Caco-2 (cell line): ENCODE measurements at regions not wholly inside any gene's neighbourhood (a gene's known extent, or its start where the extent isn't known, plus 50 kb on each side); places are given as distances from the start of the nearest gene placed in this dataset.

Experiments used
- BruUV-seq: library from RNA; stranded (reverse); fragments of 400-500 nt; replicated peaks from 2 replicates; lab custom pipeline; 2021; lab: Mats Ljungman, UMichigan
- CTCF ChIA-PET: fragments of 300-600 bp; sonication (Branson Sonifier 250); formaldehyde crosslinking; loops from one replicate; lab custom pipeline; 2022; ENCODE audit warnings: antibody characterized with exemption; lab: Charles Lee
- POLR2A ChIA-PET: fragments of 300-600 bp; sonication (Branson Sonifier 250); formaldehyde crosslinking; loops from one replicate; lab custom pipeline; 2022; ENCODE audit warnings: antibody characterized with exemption; lab: Charles Lee
- DNase-seq, 2 experiments: peaks; one replicate each; pipeline versions ENCODE4 v3.0.0 to v3.0.0-alpha.2; 2020 to 2022
- H3K27me3 ChIP-seq: replicated peaks from 2 replicates; pipeline ENCODE4 v1.6.0; 2011; ENCODE audit warnings: low read length; ENCODE audit not compliant: control insufficient read depth, insufficient read depth
- H3K36me3 ChIP-seq: 2 replicates; pipeline ENCODE4 v1.5.1; 2011; ENCODE audit warnings: low read length; ENCODE audit not compliant: control insufficient read depth, insufficient read depth
- H3K4me1 ChIP-seq: fragments of 250-450 bp; sonication (Bioruptor Pico); 2 replicates; pipeline ENCODE4 v1.5.1; 2020; ENCODE audit warnings: mild to moderate bottlenecking
- H3K4me3 ChIP-seq: 2 replicates; pipeline ENCODE4 v1.5.1; 2011; ENCODE audit warnings: low read depth, mild to moderate bottlenecking, control low read depth, low read length
- H3K9me3 ChIP-seq: fragments of 250-450 bp; sonication (Bioruptor Pico); 2 replicates; pipeline ENCODE4 v1.5.1; 2020; ENCODE audit warnings: mild to moderate bottlenecking, moderate library complexity
- H3K27ac Mint-ChIP-seq: one replicate; pipeline ENCODE4 v1.8.0; 2022; ENCODE audit warnings: mixed read lengths; ENCODE audit not compliant: unreplicated experiment
- H3K27me3 Mint-ChIP-seq: one replicate; pipeline ENCODE4 v1.8.0; 2022; ENCODE audit warnings: mixed read lengths; ENCODE audit not compliant: insufficient read depth, unreplicated experiment
- H3K36me3 Mint-ChIP-seq: one replicate; pipeline ENCODE4 v1.8.0; 2022; ENCODE audit warnings: mild to moderate bottlenecking, mixed read lengths; ENCODE audit not compliant: insufficient read depth, unreplicated experiment
- H3K4me1 Mint-ChIP-seq: one replicate; pipeline ENCODE4 v1.8.0; 2022; ENCODE audit warnings: low read depth, mixed read lengths; ENCODE audit not compliant: unreplicated experiment
- H3K4me3 Mint-ChIP-seq: one replicate; pipeline ENCODE4 v1.8.0; 2022; ENCODE audit warnings: mild to moderate bottlenecking, moderate library complexity, mixed read lengths; ENCODE audit not compliant: unreplicated experiment
- H3K9me3 Mint-ChIP-seq: one replicate; pipeline ENCODE4 v1.8.0; 2022; ENCODE audit warnings: mixed read lengths; ENCODE audit not compliant: unreplicated experiment
- intact Hi-C: fragments of 100-400 bp; cut with micrococcal nuclease; formaldehyde crosslinking; loops from one replicate; pipeline ENCODE4 v1.10.0; 2022; ENCODE audit not compliant: unreplicated experiment
- TF ChIP-seq, protein P1 (sequence below), 2 experiments: fragments of 200-600 bp in 1 of 2; IDR thresholded peaks; 1 replicate in 1 of 2; 2 replicates in 1 of 2; pipeline versions ENCODE4 v1.5.1 to v1.8.0; 2011 to 2022; ENCODE audit warnings: antibody characterized with exemption in 1 of 2, control low read depth in 1 of 2, inconsistent platforms in 1 of 2, low read depth in 1 of 2, low read length in 1 of 2, mild to moderate bottlenecking in 1 of 2, moderate library complexity in 1 of 2; ENCODE audit not compliant: insufficient read depth in 1 of 2, severe bottlenecking in 1 of 2, unreplicated experiment in 1 of 2

DNA sequence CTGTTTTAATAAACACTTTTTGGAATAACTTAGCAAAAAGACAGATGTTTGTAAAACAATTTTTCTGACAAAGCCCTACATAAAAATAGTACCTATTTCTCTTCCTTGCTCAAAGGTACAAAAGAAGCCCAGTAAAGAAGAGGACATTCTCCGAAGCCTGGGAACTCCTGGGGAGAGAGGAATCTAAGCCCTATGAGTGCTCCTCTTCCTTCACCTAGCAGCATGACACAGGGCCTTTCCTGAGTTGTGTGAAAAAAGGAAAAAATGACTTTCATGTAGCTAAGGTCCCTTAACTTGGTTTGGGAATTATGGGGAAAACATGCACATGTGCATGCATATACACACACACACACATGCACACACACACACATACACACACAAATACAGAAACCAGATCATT is 586.9 kb downstream of the TMA16 start:
- Mint-ChIP-seq H3K4me1 (no peaks in the 10 kb centered on the region), H3K4me3 (no peak overlapping the region), H3K27ac (no peak overlapping the region), H3K27me3 (no peaks in the 10 kb centered on the region), H3K9me3 (no peaks in the 10 kb centered on the region), H3K36me3 (no peaks in the 10 kb centered on the region)
- Histone ChIP-seq H3K36me3 (no peaks in the 10 kb centered on the region), H3K9me3 (no peaks in the 10 kb centered on the region), H3K4me3 (no peak overlapping the region), H3K27me3 (no peaks in the 10 kb centered on the region), H3K4me1 (no peaks in the 10 kb centered on the region)
- no TSS peak for BruUV-seq
- ChIA-PET CTCF (no interaction called here), POLR2A (no interaction called here)
- DNase-seq, result no peak
- TF ChIP-seq, protein P1, sequence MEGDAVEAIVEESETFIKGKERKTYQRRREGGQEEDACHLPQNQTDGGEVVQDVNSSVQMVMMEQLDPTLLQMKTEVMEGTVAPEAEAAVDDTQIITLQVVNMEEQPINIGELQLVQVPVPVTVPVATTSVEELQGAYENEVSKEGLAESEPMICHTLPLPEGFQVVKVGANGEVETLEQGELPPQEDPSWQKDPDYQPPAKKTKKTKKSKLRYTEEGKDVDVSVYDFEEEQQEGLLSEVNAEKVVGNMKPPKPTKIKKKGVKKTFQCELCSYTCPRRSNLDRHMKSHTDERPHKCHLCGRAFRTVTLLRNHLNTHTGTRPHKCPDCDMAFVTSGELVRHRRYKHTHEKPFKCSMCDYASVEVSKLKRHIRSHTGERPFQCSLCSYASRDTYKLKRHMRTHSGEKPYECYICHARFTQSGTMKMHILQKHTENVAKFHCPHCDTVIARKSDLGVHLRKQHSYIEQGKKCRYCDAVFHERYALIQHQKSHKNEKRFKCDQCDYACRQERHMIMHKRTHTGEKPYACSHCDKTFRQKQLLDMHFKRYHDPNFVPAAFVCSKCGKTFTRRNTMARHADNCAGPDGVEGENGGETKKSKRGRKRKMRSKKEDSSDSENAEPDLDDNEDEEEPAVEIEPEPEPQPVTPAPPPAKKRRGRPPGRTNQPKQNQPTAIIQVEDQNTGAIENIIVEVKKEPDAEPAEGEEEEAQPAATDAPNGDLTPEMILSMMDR (IDR thresholded peaks at IDR 0.05; ENCODE audit: insufficient read depth in 1 of 2, low read depth in 1 of 2, low read length in 1 of 2, severe bottlenecking in 1 of 2, unreplicated experiment in 1 of 2), result no peak
- intact Hi-C loops, result no loop called here

DNA sequence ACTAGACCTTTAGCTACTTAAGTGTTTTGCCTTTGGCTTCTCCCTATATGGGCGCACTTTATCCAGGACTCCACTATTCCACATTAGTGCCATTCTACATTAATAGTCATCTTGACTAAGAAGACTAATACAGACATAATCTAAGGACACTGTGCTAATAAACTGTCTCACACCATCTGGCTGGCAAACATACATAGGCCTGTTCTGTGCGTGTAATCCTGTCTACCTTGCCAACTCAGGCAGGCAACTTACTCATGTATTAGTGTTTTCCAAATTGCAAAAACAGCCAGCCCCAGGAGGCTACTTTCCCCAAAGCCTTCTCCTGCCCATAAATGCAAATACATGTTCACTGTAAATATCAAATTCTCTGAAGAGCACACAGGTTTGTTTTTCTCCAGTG is 587.3 kb downstream of the TMA16 start:
- H3K36me3 ChIP-seq, result no peaks in the 10 kb centered on the region
- POLR2A ChIA-PET, result no interaction called here
- Mint-ChIP-seq H3K27me3 (no peaks in the 10 kb centered on the region), H3K4me3 (no peak overlapping the region), H3K36me3 (no peaks in the 10 kb centered on the region), H3K9me3 (no peaks in the 10 kb centered on the region), H3K27ac (no peak overlapping the region), H3K4me1 (no peaks in the 10 kb centered on the region)
- no peak overlapping the region for H3K4me3 ChIP-seq
- TF ChIP-seq, protein P1 (IDR thresholded peaks at IDR 0.05; ENCODE audit: insufficient read depth in 1 of 2, low read depth in 1 of 2, low read length in 1 of 2, severe bottlenecking in 1 of 2, unreplicated experiment in 1 of 2), result no peak
- CTCF ChIA-PET, result no interaction called here
- no peak for DNase-seq
- BruUV-seq, result no TSS peak
- no peaks in the 10 kb centered on the region for H3K9me3 ChIP-seq
- no peaks in the 10 kb centered on the region for H3K27me3 ChIP-seq
- intact Hi-C loops, result no loop called here
- H3K4me1 ChIP-seq, result no peaks in the 10 kb centered on the region

DNA sequence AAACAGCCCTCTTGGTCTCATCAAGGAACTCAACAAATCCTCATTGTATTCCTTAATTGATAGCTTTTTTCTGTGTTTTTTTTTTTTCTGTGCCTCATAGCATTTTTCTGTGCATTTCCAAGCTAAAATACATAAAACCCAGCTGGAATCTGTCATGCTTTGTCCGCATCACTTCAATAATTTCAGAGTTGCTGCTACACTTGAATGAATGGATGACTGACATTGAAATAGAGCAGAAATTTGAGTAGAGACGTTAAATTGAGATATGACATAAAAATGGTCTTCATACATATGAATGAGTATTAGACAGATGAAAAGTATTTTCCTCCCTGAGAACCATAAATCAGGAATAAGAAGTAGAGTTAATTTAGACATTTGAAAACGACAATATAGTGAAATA is 593.2 kb downstream of the TMA16 start:
- H3K4me1 ChIP-seq, result no peaks in the 10 kb centered on the region
- no peaks in the 10 kb centered on the region for H3K36me3 ChIP-seq
- H3K4me3 ChIP-seq, result no peak overlapping the region
- ChIA-PET POLR2A (no interaction called here), CTCF (no interaction called here)
- no peaks in the 10 kb centered on the region for H3K4me1 Mint-ChIP-seq
- no peaks in the 10 kb centered on the region for H3K27me3 Mint-ChIP-seq
- no TSS peak for BruUV-seq
- TF ChIP-seq, protein P1 (IDR thresholded peaks at IDR 0.05; ENCODE audit: insufficient read depth in 1 of 2, low read depth in 1 of 2, low read length in 1 of 2, severe bottlenecking in 1 of 2, unreplicated experiment in 1 of 2), result no peak
- H3K36me3 Mint-ChIP-seq, result no peaks in the 10 kb centered on the region
- no peaks in the 10 kb centered on the region for H3K27me3 ChIP-seq
- intact Hi-C loops, result no loop called here
- no peak overlapping the region for H3K27ac Mint-ChIP-seq
- DNase-seq, result no peak
- no peak overlapping the region for H3K4me3 Mint-ChIP-seq
- H3K9me3 Mint-ChIP-seq, result no peaks in the 10 kb centered on the region
- H3K9me3 ChIP-seq, result no peaks in the 10 kb centered on the region
